Caco-2 (cell line): ENCODE measurements at regions not wholly inside any gene's neighbourhood (a gene's known extent, or its start where the extent isn't known, plus 50 kb on each side); places are given as distances from the start of the nearest gene placed in this dataset.

Source experiments
- BruUV-seq: library from RNA; stranded (reverse); fragments of 400-500 nt; replicated peaks from 2 replicates; lab custom pipeline; 2021; lab: Mats Ljungman, UMichigan
- CTCF ChIA-PET: fragments of 300-600 bp; sonication (Branson Sonifier 250); formaldehyde crosslinking; loops from one replicate; lab custom pipeline; 2022; ENCODE audit warnings: antibody characterized with exemption; lab: Charles Lee
- POLR2A ChIA-PET: fragments of 300-600 bp; sonication (Branson Sonifier 250); formaldehyde crosslinking; loops from one replicate; lab custom pipeline; 2022; ENCODE audit warnings: antibody characterized with exemption; lab: Charles Lee
- DNase-seq, 2 experiments: peaks; one replicate each; pipeline versions ENCODE4 v3.0.0 to v3.0.0-alpha.2; 2020 to 2022
- H3K27me3 ChIP-seq: replicated peaks from 2 replicates; pipeline ENCODE4 v1.6.0; 2011; ENCODE audit warnings: low read length; ENCODE audit not compliant: control insufficient read depth, insufficient read depth
- H3K36me3 ChIP-seq: 2 replicates; pipeline ENCODE4 v1.5.1; 2011; ENCODE audit warnings: low read length; ENCODE audit not compliant: control insufficient read depth, insufficient read depth
- H3K4me1 ChIP-seq: fragments of 250-450 bp; sonication (Bioruptor Pico); 2 replicates; pipeline ENCODE4 v1.5.1; 2020; ENCODE audit warnings: mild to moderate bottlenecking
- H3K4me3 ChIP-seq: 2 replicates; pipeline ENCODE4 v1.5.1; 2011; ENCODE audit warnings: low read depth, mild to moderate bottlenecking, control low read depth, low read length
- H3K9me3 ChIP-seq: fragments of 250-450 bp; sonication (Bioruptor Pico); 2 replicates; pipeline ENCODE4 v1.5.1; 2020; ENCODE audit warnings: mild to moderate bottlenecking, moderate library complexity
- H3K27ac Mint-ChIP-seq: one replicate; pipeline ENCODE4 v1.8.0; 2022; ENCODE audit warnings: mixed read lengths; ENCODE audit not compliant: unreplicated experiment
- H3K27me3 Mint-ChIP-seq: one replicate; pipeline ENCODE4 v1.8.0; 2022; ENCODE audit warnings: mixed read lengths; ENCODE audit not compliant: insufficient read depth, unreplicated experiment
- H3K36me3 Mint-ChIP-seq: one replicate; pipeline ENCODE4 v1.8.0; 2022; ENCODE audit warnings: mild to moderate bottlenecking, mixed read lengths; ENCODE audit not compliant: insufficient read depth, unreplicated experiment
- H3K4me1 Mint-ChIP-seq: one replicate; pipeline ENCODE4 v1.8.0; 2022; ENCODE audit warnings: low read depth, mixed read lengths; ENCODE audit not compliant: unreplicated experiment
- H3K4me3 Mint-ChIP-seq: one replicate; pipeline ENCODE4 v1.8.0; 2022; ENCODE audit warnings: mild to moderate bottlenecking, moderate library complexity, mixed read lengths; ENCODE audit not compliant: unreplicated experiment
- H3K9me3 Mint-ChIP-seq: one replicate; pipeline ENCODE4 v1.8.0; 2022; ENCODE audit warnings: mixed read lengths; ENCODE audit not compliant: unreplicated experiment
- intact Hi-C: fragments of 100-400 bp; cut with micrococcal nuclease; formaldehyde crosslinking; loops from one replicate; pipeline ENCODE4 v1.10.0; 2022; ENCODE audit not compliant: unreplicated experiment
- TF ChIP-seq, protein P1 (sequence below), 2 experiments: fragments of 200-600 bp in 1 of 2; IDR thresholded peaks; 1 replicate in 1 of 2; 2 replicates in 1 of 2; pipeline versions ENCODE4 v1.5.1 to v1.8.0; 2011 to 2022; ENCODE audit warnings: antibody characterized with exemption in 1 of 2, control low read depth in 1 of 2, inconsistent platforms in 1 of 2, low read depth in 1 of 2, low read length in 1 of 2, mild to moderate bottlenecking in 1 of 2, moderate library complexity in 1 of 2; ENCODE audit not compliant: insufficient read depth in 1 of 2, severe bottlenecking in 1 of 2, unreplicated experiment in 1 of 2

DNA sequence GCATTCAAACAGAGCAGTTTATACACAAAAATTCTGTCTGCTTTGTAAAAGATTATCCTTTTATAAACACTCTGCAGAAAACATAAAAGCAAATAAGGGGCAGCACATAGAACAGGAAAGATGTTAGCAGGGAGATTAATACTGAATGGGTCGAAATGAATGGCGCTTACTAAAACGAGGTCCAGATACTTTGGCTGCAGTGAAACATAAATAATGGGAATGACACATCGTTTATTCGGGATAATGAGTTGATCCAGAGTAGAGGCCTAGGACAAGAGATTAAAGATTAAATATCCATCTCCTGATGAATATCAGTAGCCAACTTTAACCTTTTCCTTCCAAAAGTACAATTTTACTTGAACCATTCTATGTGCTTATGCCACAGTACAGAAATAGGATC is 54.4 kb upstream of the PROX1 start:
- no TSS peak for BruUV-seq
- intact Hi-C loops: loop anchor here (2.0 kb wide), 1 partner anchor 189 kb away; no protein-coding TSS in a partner anchor

DNA sequence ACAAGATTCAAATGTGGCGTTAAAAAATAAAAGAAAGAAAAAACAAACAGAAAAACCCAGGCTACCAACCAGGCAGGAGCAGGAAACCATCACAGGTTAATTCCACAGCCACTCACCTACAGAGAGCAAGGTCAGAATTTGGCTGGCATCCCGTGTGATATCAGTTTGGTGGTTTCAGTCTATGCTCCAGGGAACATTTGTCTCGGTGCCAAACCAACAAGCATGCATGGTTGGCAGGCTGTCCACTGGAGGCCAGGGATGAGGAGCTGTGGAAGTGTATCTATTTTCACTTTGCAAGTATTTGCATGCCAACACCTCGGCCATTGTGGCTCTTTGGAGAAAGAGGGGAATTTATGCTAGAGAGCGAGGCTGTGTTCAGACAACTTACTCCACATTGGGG is 53.1 kb upstream of the PROX1 start:
- Mint-ChIP-seq H3K9me3 (no peaks in the 10 kb centered on the region), H3K27ac (no peak overlapping the region), H3K4me1 (no peaks in the 10 kb centered on the region), H3K4me3 (no peak overlapping the region), H3K36me3 (no peaks in the 10 kb centered on the region), H3K27me3 (no peaks in the 10 kb centered on the region)
- Histone ChIP-seq H3K27me3 (no peaks in the 10 kb centered on the region), H3K4me1 (no peaks in the 10 kb centered on the region), H3K36me3 (no peaks in the 10 kb centered on the region), H3K4me3 (no peak overlapping the region), H3K9me3 (no peaks in the 10 kb centered on the region)
- TF ChIP-seq, protein P1, sequence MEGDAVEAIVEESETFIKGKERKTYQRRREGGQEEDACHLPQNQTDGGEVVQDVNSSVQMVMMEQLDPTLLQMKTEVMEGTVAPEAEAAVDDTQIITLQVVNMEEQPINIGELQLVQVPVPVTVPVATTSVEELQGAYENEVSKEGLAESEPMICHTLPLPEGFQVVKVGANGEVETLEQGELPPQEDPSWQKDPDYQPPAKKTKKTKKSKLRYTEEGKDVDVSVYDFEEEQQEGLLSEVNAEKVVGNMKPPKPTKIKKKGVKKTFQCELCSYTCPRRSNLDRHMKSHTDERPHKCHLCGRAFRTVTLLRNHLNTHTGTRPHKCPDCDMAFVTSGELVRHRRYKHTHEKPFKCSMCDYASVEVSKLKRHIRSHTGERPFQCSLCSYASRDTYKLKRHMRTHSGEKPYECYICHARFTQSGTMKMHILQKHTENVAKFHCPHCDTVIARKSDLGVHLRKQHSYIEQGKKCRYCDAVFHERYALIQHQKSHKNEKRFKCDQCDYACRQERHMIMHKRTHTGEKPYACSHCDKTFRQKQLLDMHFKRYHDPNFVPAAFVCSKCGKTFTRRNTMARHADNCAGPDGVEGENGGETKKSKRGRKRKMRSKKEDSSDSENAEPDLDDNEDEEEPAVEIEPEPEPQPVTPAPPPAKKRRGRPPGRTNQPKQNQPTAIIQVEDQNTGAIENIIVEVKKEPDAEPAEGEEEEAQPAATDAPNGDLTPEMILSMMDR (IDR thresholded peaks at IDR 0.05; ENCODE audit: insufficient read depth in 1 of 2, low read depth in 1 of 2, low read length in 1 of 2, severe bottlenecking in 1 of 2, unreplicated experiment in 1 of 2): no peak
- ChIA-PET CTCF (interaction anchor here (0.7 to 0.9 kb wide), 2 partner anchors 16 to 53 kb away, joined by 3 to 7 read pairs; partner anchors contain the start of gene PROX1), POLR2A (no interaction called here)
- no TSS peak for BruUV-seq
- no peak for DNase-seq
- intact Hi-C loops: no loop called here

More for the DNA sequence above, 54.4 kb upstream of the PROX1 start:
- no peak overlapping the region for H3K27ac Mint-ChIP-seq
- no peaks in the 10 kb centered on the region for H3K9me3 ChIP-seq
- POLR2A ChIA-PET: no interaction called here
- no peaks in the 10 kb centered on the region for H3K4me1 Mint-ChIP-seq
- H3K36me3 ChIP-seq: no peaks in the 10 kb centered on the region
- H3K27me3 Mint-ChIP-seq: no peaks in the 10 kb centered on the region
- no peaks in the 10 kb centered on the region for H3K4me1 ChIP-seq
- H3K4me3 ChIP-seq: no peak overlapping the region
- H3K9me3 Mint-ChIP-seq: no peaks in the 10 kb centered on the region
- no peak overlapping the region for H3K4me3 Mint-ChIP-seq
- no peaks in the 10 kb centered on the region for H3K27me3 ChIP-seq
- TF ChIP-seq, protein P1 (IDR thresholded peaks at IDR 0.05; ENCODE audit: insufficient read depth in 1 of 2, low read depth in 1 of 2, low read length in 1 of 2, severe bottlenecking in 1 of 2, unreplicated experiment in 1 of 2): no peak
- no peak for DNase-seq
- CTCF ChIA-PET: no interaction called here
- H3K36me3 Mint-ChIP-seq: no peaks in the 10 kb centered on the region

DNA sequence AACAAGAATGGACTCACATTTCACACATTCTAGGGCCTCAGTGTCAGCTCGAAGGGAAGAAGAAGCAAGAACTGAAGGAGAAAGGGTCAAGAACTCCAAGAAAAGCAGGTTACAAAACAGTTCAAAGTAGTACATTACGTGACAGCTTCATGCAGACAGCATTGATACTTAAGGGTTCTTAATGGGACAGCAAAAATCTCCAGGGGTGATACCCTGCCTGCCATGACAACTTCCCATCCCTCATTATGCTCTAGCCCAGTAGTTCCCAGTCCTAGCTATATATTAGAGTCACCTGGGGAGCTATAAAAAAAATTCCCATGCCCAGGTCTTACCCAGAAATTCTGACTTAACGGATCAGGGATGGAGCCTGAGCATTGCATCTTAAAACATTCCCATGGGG is 51.2 kb upstream of the PROX1 start:
- CTCF ChIA-PET: no interaction called here
- DNase-seq: no peak
- POLR2A ChIA-PET: no interaction called here
- Histone ChIP-seq H3K27me3 (no peaks in the 10 kb centered on the region), H3K36me3 (no peaks in the 10 kb centered on the region), H3K4me1 (no peaks in the 10 kb centered on the region), H3K9me3 (no peaks in the 10 kb centered on the region; the same call in 1 of the 2 replicates), H3K4me3 (no peak overlapping the region)
- H3K4me1 Mint-ChIP-seq: no peaks in the 10 kb centered on the region
- H3K27me3 Mint-ChIP-seq: no peaks in the 10 kb centered on the region
- no peak overlapping the region for H3K27ac Mint-ChIP-seq
- TF ChIP-seq, protein P1 (IDR thresholded peaks at IDR 0.05; ENCODE audit: insufficient read depth in 1 of 2, low read depth in 1 of 2, low read length in 1 of 2, severe bottlenecking in 1 of 2, unreplicated experiment in 1 of 2): no peak
- H3K36me3 Mint-ChIP-seq: no peaks in the 10 kb centered on the region
- intact Hi-C loops: no loop called here
- no peak overlapping the region for H3K4me3 Mint-ChIP-seq
- BruUV-seq: no TSS peak
- H3K9me3 Mint-ChIP-seq: no peaks in the 10 kb centered on the region
